ENCODE measurements at regions not wholly inside any gene's neighbourhood (a gene's known extent, or its start where the extent isn't known, plus 50 kb on each side); places are given as distances from the start of the nearest gene placed in this dataset.

DNA sequence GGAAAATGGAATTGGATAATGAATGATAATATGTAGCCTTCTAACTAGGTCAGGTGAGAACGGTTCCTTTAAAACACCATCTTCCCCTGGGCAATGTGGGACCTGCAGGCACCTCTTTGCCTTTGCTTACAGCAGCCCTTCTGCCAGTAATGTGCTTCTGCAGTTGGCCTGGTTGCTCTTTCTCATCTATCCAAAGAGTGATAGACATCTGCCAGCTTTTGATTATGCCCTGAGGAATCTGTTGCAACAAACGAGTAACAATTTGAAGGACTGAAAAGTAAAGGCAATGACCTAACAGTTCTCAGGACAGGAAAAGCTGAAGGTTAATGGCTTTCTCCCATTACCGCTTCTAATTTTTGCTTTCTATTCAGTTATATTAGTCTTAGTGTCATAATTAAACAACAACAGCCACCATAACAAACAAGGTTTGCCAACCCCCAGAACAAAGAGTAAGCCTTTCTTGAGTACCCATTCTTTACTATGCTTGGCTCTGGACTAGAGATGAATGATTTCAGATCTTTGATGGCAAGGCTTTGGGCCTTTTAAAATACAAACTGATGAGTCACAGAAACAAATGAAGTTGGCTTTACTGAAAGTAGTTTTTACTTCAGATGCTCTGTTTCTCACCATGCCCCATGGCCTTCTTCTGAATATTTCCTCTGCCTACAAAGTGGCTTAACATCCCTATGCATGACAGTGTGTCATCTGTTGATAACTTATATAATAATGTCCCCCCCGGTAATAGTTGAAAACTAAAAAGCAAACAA lies 76.1 kb upstream of the KRR1 start:
- peaks cover 13% of the 10 kb centered on the region for H3K4me1 ChIP-seq
- ATAC-seq (no peak), FAIRE-seq (no peak), DNase-seq (ENCODE audit: low read depth in 1 of 2, low spot score in 1 of 2) (no peak)
- no peak overlapping the region for H3K4me3 ChIP-seq
- 86% methylated on average over 4 of the region's 4 CpGs for WGBS (ENCODE audit: missing lambda C conversion rate)
- H3K9me3 ChIP-seq, result no peaks in the 10 kb centered on the region
- ChIA-PET POLR2A (no interaction called here), CTCF (no interaction called here)
- H3K27ac ChIP-seq, result 0 out of 6 replicates have a peak overlapping the region, but pooled peaks of 1 of the 2 experiments have one; percentile 4
- TF ChIP-seq HOXA7 (CRISPR knock-in tag; IDR thresholded peaks at IDR 0.05) (no peak), PHF8 (IDR thresholded peaks at IDR 0.05; ENCODE audit: borderline replicate concordance, low read depth) (no peak), JUN (IDR thresholded peaks at IDR 0.05) (no peak), POLR2AphosphoS2 (conservative IDR thresholded peaks at IDR 0.05; ENCODE audit: low read length) (no peak), JUNB (IDR thresholded peaks at IDR 0.05) (no peak), BHLHE40 (IDR thresholded peaks at IDR 0.05; ENCODE audit: low read depth, low read length) (no peak), BCL3 (IDR thresholded peaks at IDR 0.05) (no peak), HOXB5 (CRISPR knock-in tag; IDR thresholded peaks at IDR 0.05) (no peak), ESRRA (IDR thresholded peaks at IDR 0.05; ENCODE audit: borderline replicate concordance, low read length) (no peak), HDAC2 (IDR thresholded peaks at IDR 0.05) (no peak), FOXS1 (CRISPR knock-in tag; IDR thresholded peaks at IDR 0.05) (no peak), TFCP2L1 (CRISPR knock-in tag; IDR thresholded peaks at IDR 0.05) (no peak), CHD2 (IDR thresholded peaks at IDR 0.05; ENCODE audit: low read length, partially characterized antibody) (no peak), MAFK (IDR thresholded peaks at IDR 0.05; ENCODE audit: partially characterized antibody) (no peak), FOSL2 (IDR thresholded peaks at IDR 0.05) (no peak), FOSL2 (CRISPR knock-in tag; IDR thresholded peaks at IDR 0.05) (no peak), RAD21 (conservative IDR thresholded peaks at IDR 0.05 in 1 of 2, IDR thresholded peaks at IDR 0.05 in 1 of 2) (no peak), RCOR1 (IDR thresholded peaks at IDR 0.05; ENCODE audit: low read depth, low read length) (no peak), CBX2 (IDR thresholded peaks at IDR 0.05; ENCODE audit: borderline replicate concordance, low read depth) (no peak)
- no peak overlapping the region for H3K4me2 ChIP-seq

- ChIA-PET CTCF (interaction anchor here (0.6 to 1.4 kb wide), 3 partner anchors 13 to 25 kb away, joined by 3 to 4 read pairs (median 3); no protein-coding TSS in a partner anchor), POLR2A (no interaction called here)
- H3K4me2 ChIP-seq, result peak overlapping the region; percentile 42
- ATAC-seq, result peak; percentile 87 to 95
- H3K27ac ChIP-seq, result peak overlapping the region; percentile 25 to 62; a peak in 4 of 6 replicates
- 41% methylated on average over 4 of the region's 4 CpGs for whole genome bisulfite sequencing (ENCODE audit: missing lambda C conversion rate)
- TF ChIP-seq HEYL (CRISPR knock-in tag; IDR thresholded peaks at IDR 0.05), result no peak
- TF ChIP-seq, protein P1, sequence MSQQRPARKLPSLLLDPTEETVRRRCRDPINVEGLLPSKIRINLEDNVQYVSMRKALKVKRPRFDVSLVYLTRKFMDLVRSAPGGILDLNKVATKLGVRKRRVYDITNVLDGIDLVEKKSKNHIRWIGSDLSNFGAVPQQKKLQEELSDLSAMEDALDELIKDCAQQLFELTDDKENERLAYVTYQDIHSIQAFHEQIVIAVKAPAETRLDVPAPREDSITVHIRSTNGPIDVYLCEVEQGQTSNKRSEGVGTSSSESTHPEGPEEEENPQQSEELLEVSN (IDR thresholded peaks at IDR 0.05; ENCODE audit: borderline replicate concordance, low read depth), result no peak
- TF ChIP-seq HOXB5 (CRISPR knock-in tag; IDR thresholded peaks at IDR 0.05), result no peak
- TF ChIP-seq FOSL2 (IDR thresholded peaks at IDR 0.05), result peak; percentile 73
- peak; percentile 79 for TF ChIP-seq FOSL2 (CRISPR knock-in tag; IDR thresholded peaks at IDR 0.05)
- no peak for TF ChIP-seq EHF (CRISPR knock-in tag; IDR thresholded peaks at IDR 0.05)
- TF ChIP-seq REST (IDR thresholded peaks at IDR 0.05), result no peak
- no peak for TF ChIP-seq FOSB (CRISPR knock-in tag; IDR thresholded peaks at IDR 0.05)
- TF ChIP-seq EHMT2 (IDR thresholded peaks at IDR 0.05; ENCODE audit: low read depth), result no peak
- TF ChIP-seq JUNB (IDR thresholded peaks at IDR 0.05), result peak; percentile 45; the same call in 1 of the 2 replicates
- TF ChIP-seq FOXS1 (CRISPR knock-in tag; IDR thresholded peaks at IDR 0.05), result no peak
- FAIRE-seq, result no peak
- DNase-seq (ENCODE audit: low read depth in 1 of 2, low spot score in 1 of 2), result peak; percentile 11 to 39
- peaks cover 13% of the 10 kb centered on the region for H3K4me1 ChIP-seq
- H3K4me3 ChIP-seq, result no peak overlapping the region
- H3K9me3 ChIP-seq, result no peaks in the 10 kb centered on the region
Measured at GRCh38 chr12:75585330-75585729, 73.9 kb upstream of the KRR1 start.
